ENCODE measurements at regions not wholly inside any gene's neighbourhood (a gene's known extent, or its start where the extent isn't known, plus 50 kb on each side); places are given as distances from the start of the nearest gene placed in this dataset.

DNA sequence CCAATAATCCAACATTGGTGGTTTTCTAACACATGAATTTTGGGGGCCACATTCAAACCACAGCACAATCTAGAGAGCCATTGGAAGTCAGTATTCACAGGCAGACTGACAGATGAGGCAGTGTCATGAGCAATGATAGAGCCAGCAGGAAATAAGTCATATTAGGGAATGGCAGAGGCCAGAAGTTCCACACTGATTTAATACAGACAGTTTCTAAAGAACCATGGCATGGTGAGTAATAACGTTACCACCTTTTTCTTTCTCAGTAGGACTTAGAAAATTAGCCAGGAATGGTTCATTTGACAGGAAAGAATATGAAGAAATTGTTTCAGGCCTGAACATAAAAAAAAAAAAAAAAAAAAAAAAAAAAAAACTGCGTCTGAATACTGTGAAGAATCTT is 210.3 kb downstream of the GPAM start:
- H3K4me3 ChIP-seq, result no peak overlapping the region
- H3K27me3 ChIP-seq (replicated peaks; ENCODE audit: insufficient read depth), result no peaks in the 10 kb centered on the region
- no peak for ATAC-seq (ENCODE audit: insufficient number of reproducible peaks, low FRiP score, low read depth)
- no peak overlapping the region for H3K27ac ChIP-seq
- no peaks in the 10 kb centered on the region for H3K9me3 ChIP-seq
- TF ChIP-seq, protein P1, sequence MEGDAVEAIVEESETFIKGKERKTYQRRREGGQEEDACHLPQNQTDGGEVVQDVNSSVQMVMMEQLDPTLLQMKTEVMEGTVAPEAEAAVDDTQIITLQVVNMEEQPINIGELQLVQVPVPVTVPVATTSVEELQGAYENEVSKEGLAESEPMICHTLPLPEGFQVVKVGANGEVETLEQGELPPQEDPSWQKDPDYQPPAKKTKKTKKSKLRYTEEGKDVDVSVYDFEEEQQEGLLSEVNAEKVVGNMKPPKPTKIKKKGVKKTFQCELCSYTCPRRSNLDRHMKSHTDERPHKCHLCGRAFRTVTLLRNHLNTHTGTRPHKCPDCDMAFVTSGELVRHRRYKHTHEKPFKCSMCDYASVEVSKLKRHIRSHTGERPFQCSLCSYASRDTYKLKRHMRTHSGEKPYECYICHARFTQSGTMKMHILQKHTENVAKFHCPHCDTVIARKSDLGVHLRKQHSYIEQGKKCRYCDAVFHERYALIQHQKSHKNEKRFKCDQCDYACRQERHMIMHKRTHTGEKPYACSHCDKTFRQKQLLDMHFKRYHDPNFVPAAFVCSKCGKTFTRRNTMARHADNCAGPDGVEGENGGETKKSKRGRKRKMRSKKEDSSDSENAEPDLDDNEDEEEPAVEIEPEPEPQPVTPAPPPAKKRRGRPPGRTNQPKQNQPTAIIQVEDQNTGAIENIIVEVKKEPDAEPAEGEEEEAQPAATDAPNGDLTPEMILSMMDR (IDR thresholded peaks at IDR 0.05), result no peak
- DNase-seq (ENCODE audit: low spot score), result no peak
- no peaks in the 10 kb centered on the region for H3K36me3 ChIP-seq
- no peaks in the 10 kb centered on the region for H3K4me1 ChIP-seq (ENCODE audit: control insufficient read depth in 1 of 2, low read depth in 2 of 2)

- H3K36me3 ChIP-seq, result no peaks in the 10 kb centered on the region
- H3K9me3 ChIP-seq, result no peaks in the 10 kb centered on the region
- H3K4me1 ChIP-seq (ENCODE audit: control insufficient read depth in 1 of 2, low read depth in 2 of 2), result no peaks in the 10 kb centered on the region
- H3K27me3 ChIP-seq (replicated peaks; ENCODE audit: insufficient read depth), result no peaks in the 10 kb centered on the region
- TF ChIP-seq, protein P1 (IDR thresholded peaks at IDR 0.05), result no peak
- no peak overlapping the region for H3K4me3 ChIP-seq
- no peak for ATAC-seq (ENCODE audit: insufficient number of reproducible peaks, low FRiP score, low read depth)
- DNase-seq (ENCODE audit: low spot score), result no peak
- H3K27ac ChIP-seq, result no peak overlapping the region
Measured at GRCh38 chr10:111973826-111974225, 209.7 kb downstream of the GPAM start.

GRCh38 chr10:111974325-111974724 is 209.2 kb downstream of the GPAM start:
- ATAC-seq (ENCODE audit: insufficient number of reproducible peaks, low FRiP score, low read depth), result no peak
- Histone ChIP-seq H3K9me3 (no peaks in the 10 kb centered on the region), H3K27ac (no peak overlapping the region), H3K4me3 (no peak overlapping the region), H3K36me3 (no peaks in the 10 kb centered on the region), H3K27me3 (replicated peaks; ENCODE audit: insufficient read depth) (no peaks in the 10 kb centered on the region), H3K4me1 (ENCODE audit: control insufficient read depth in 1 of 2, low read depth in 2 of 2) (no peaks in the 10 kb centered on the region)
- TF ChIP-seq, protein P1 (IDR thresholded peaks at IDR 0.05), result no peak
- no peak for DNase-seq (ENCODE audit: low spot score)

GRCh38 chr10:111976557-111976956 is 207.0 kb downstream of the GPAM start:
- ATAC-seq (ENCODE audit: insufficient number of reproducible peaks, low FRiP score, low read depth), result no peak
- TF ChIP-seq, protein P1 (IDR thresholded peaks at IDR 0.05), result no peak
- Histone ChIP-seq H3K27ac (no peak overlapping the region), H3K4me3 (no peak overlapping the region), H3K36me3 (no peaks in the 10 kb centered on the region), H3K9me3 (no peaks in the 10 kb centered on the region), H3K27me3 (replicated peaks; ENCODE audit: insufficient read depth) (no peaks in the 10 kb centered on the region), H3K4me1 (ENCODE audit: control insufficient read depth in 1 of 2, low read depth in 2 of 2) (no peaks in the 10 kb centered on the region)
- no peak for DNase-seq (ENCODE audit: low spot score)

- no peak for ATAC-seq (ENCODE audit: insufficient number of reproducible peaks, low FRiP score, low read depth)
- DNase-seq (ENCODE audit: low spot score), result no peak
- TF ChIP-seq, protein P1 (IDR thresholded peaks at IDR 0.05), result no peak
- no peaks in the 10 kb centered on the region for H3K27me3 ChIP-seq (replicated peaks; ENCODE audit: insufficient read depth)
- H3K4me1 ChIP-seq (ENCODE audit: control insufficient read depth in 1 of 2, low read depth in 2 of 2), result peaks cover 7 to 14% of the 10 kb centered on the region in 2 donors
- H3K27ac ChIP-seq, result no peak overlapping the region
- H3K36me3 ChIP-seq, result no peaks in the 10 kb centered on the region
- H3K4me3 ChIP-seq, result no peak overlapping the region
- no peaks in the 10 kb centered on the region for H3K9me3 ChIP-seq
Measured at GRCh38 chr10:111984057-111984456, 199.5 kb downstream of the GPAM start.
